IMR-90 (cell line): ENCODE measurements at regions not wholly inside any gene's neighbourhood (a gene's known extent, or its start where the extent isn't known, plus 50 kb on each side); places are given as distances from the start of the nearest gene placed in this dataset.

Experiments
- ATAC-seq: fragments of 200-7000 bp; cut with Tn5 transposase; 2 replicates; pipeline ENCODE4 v1.9.1; 2020; ENCODE audit warnings: low read depth, mild to moderate bottlenecking, moderate library complexity
- BruUV-seq: library from RNA; stranded (reverse); fragments of 400-500 nt; replicated peaks from 2 replicates; lab custom pipeline; 2021; lab: Mats Ljungman, UMichigan
- CTCF ChIA-PET: fragments of 300-600 bp; formaldehyde crosslinking; extraction: SDS; loops from one replicate; lab custom pipeline; 2021; ENCODE audit warnings: antibody characterized with exemption; lab: Yijun Ruan, JAX
- POLR2A ChIA-PET: fragments of 300-600 bp; sonication (Branson Sonifier 250); formaldehyde crosslinking; loops from one replicate; lab custom pipeline; 2022; ENCODE audit warnings: antibody characterized with exemption; ENCODE audit not compliant: unreplicated experiment; lab: Charles Lee
- DNase-seq: peaks from one replicate; pipeline ENCODE4 v3.0.0; 2013
- H2AFZ ChIP-seq: replicated peaks from 2 replicates; pipeline ENCODE3; 2013; ENCODE audit warnings: low read length, mild to moderate bottlenecking; ENCODE audit not compliant: poor library complexity
- H2AK5ac ChIP-seq: 2 replicates; pipeline ENCODE4 v1.6.1; 2013; ENCODE audit warnings: low read depth, low read length, inconsistent platforms
- H2AK9ac ChIP-seq: replicated peaks from 2 replicates; pipeline ENCODE3; 2013; ENCODE audit warnings: mild to moderate bottlenecking, low read depth, low read length, moderate library complexity; ENCODE audit not compliant: poor library complexity
- H2BK120ac ChIP-seq: 2 replicates; pipeline ENCODE4 v1.6.1; 2013; ENCODE audit warnings: low read depth, low read length, inconsistent platforms
- H2BK15ac ChIP-seq: 3 replicates; pipeline ENCODE4 v1.6.1; 2013; ENCODE audit warnings: low read depth, low read length, inconsistent platforms
- H2BK20ac ChIP-seq: 2 replicates; pipeline ENCODE4 v1.6.1; 2013; ENCODE audit warnings: low read depth, mild to moderate bottlenecking, inconsistent platforms, low read length, moderate library complexity
- H2BK5ac ChIP-seq: 2 replicates; pipeline ENCODE4 v1.6.1; 2013; ENCODE audit warnings: mild to moderate bottlenecking, low read depth, low read length, inconsistent platforms; ENCODE audit not compliant: poor library complexity, severe bottlenecking
- H3K14ac ChIP-seq: replicated peaks from 2 replicates; pipeline ENCODE4 v1.6.1; 2013; ENCODE audit warnings: low read depth, low read length, inconsistent platforms
- H3K18ac ChIP-seq: 2 replicates; pipeline ENCODE4 v1.6.1; 2013; ENCODE audit warnings: low read depth, low read length, control low read depth
- H3K23ac ChIP-seq: 2 replicates; pipeline ENCODE4 v1.6.1; 2013; ENCODE audit warnings: low read depth, low read length, inconsistent platforms
- H3K27ac ChIP-seq: 2 replicates; pipeline ENCODE4 v1.5.1; 2013; ENCODE audit warnings: mild to moderate bottlenecking, control low read depth, low read length; ENCODE audit not compliant: insufficient read depth
- H3K27me3 ChIP-seq: 2 replicates; pipeline ENCODE4 v1.6.1; 2013; ENCODE audit warnings: low read length; ENCODE audit not compliant: control insufficient read depth, insufficient read depth
- H3K36me3 ChIP-seq: 2 replicates; pipeline ENCODE4 v1.6.1; 2013; ENCODE audit warnings: low read length, mixed read lengths; ENCODE audit not compliant: control insufficient read depth, insufficient read depth
- H3K4ac ChIP-seq: 2 replicates; pipeline ENCODE4 v1.6.1; 2013; ENCODE audit warnings: low read depth, low read length, inconsistent platforms
- H3K4me1 ChIP-seq: 2 replicates; pipeline ENCODE4 v1.6.1; 2013; ENCODE audit warnings: low read length, mixed read lengths; ENCODE audit not compliant: control insufficient read depth, insufficient read depth
- H3K4me2 ChIP-seq: 2 replicates; pipeline ENCODE4 v1.6.1; 2013; ENCODE audit warnings: low read depth, mild to moderate bottlenecking, control low read depth, low read length, moderate library complexity
- H3K4me3 ChIP-seq: 2 replicates; pipeline ENCODE4 v1.5.1; 2013; ENCODE audit warnings: low read depth, mild to moderate bottlenecking, control low read depth, low read length, moderate library complexity; ENCODE audit not compliant: insufficient read depth
- H3K56ac ChIP-seq: 2 replicates; pipeline ENCODE4 v1.6.1; 2013; ENCODE audit warnings: low read length, inconsistent platforms; ENCODE audit not compliant: insufficient read depth; ENCODE audit errors: extremely low read depth
- H3K79me1 ChIP-seq, 2 experiments: 2 replicates each; pipeline ENCODE4 v1.6.1; 2013; ENCODE audit warnings: low read length in 2 of 2, inconsistent platforms in 1 of 2, low read depth in 1 of 2
- H3K9ac ChIP-seq: 2 replicates; pipeline ENCODE4 v1.6.1; 2013; ENCODE audit warnings: low read depth, low read length, control low read depth
- H3K9me1 ChIP-seq: 2 replicates; pipeline ENCODE4 v1.6.1; 2013; ENCODE audit warnings: low read length, inconsistent platforms; ENCODE audit not compliant: insufficient read depth
- H3K9me3 ChIP-seq: 2 replicates; pipeline ENCODE4 v1.6.1; 2013; ENCODE audit warnings: low read length; ENCODE audit not compliant: control insufficient read depth, insufficient read depth
- H4K20me1 ChIP-seq: 2 replicates; pipeline ENCODE4 v1.6.1; 2013; ENCODE audit warnings: low read length, inconsistent platforms; ENCODE audit not compliant: insufficient read depth
- H4K5ac ChIP-seq: 2 replicates; pipeline ENCODE4 v1.6.1; 2013; ENCODE audit warnings: mild to moderate bottlenecking, low read depth, low read length, control low read depth
- H4K8ac ChIP-seq, 2 experiments: 2 replicates each; pipeline ENCODE4 v1.6.1; 2013; ENCODE audit warnings: low read depth in 2 of 2, low read length in 2 of 2, control low read depth in 1 of 2, inconsistent platforms in 1 of 2
- H4K91ac ChIP-seq: 2 replicates; pipeline ENCODE4 v1.6.1; 2013; ENCODE audit warnings: low read depth, low read length, inconsistent platforms; ENCODE audit not compliant: insufficient read depth
- BHLHE40 ChIP-seq: fragments of 150-350 bp; IDR thresholded peaks from 2 replicates; pipeline ENCODE4 v1.6.1; 2016; ENCODE audit warnings: mild to moderate bottlenecking, low read depth, low read length
- CEBPB ChIP-seq: IDR thresholded peaks from 2 replicates; pipeline ENCODE4 v1.6.1; 2012; ENCODE audit warnings: low read depth, low read length, improper control_type of control experiment
- CHD1 ChIP-seq: IDR thresholded peaks from 2 replicates; pipeline ENCODE4 v1.6.1; 2012; ENCODE audit warnings: low read depth, low read length, improper control_type of control experiment
- CTCF ChIP-seq: conservative IDR thresholded peaks from 2 replicates; pipeline ENCODE4 v1.5.1; 2012; ENCODE audit warnings: mild to moderate bottlenecking, low read depth, low read length, improper control_type of control experiment
- MAFK ChIP-seq: IDR thresholded peaks from 2 replicates; pipeline ENCODE4 v1.6.1; 2012; ENCODE audit warnings: low read depth, low read length, improper control_type of control experiment
- MAZ ChIP-seq: IDR thresholded peaks from 2 replicates; pipeline ENCODE4 v1.6.1; 2012; ENCODE audit warnings: low read depth, mild to moderate bottlenecking, low read length, improper control_type of control experiment, moderate library complexity, borderline replicate concordance
- MXI1 ChIP-seq: IDR thresholded peaks from 2 replicates; pipeline ENCODE4 v1.6.1; 2012; ENCODE audit warnings: low read depth, mild to moderate bottlenecking, low read length, moderate library complexity, borderline replicate concordance
- POLR2A ChIP-seq: IDR thresholded peaks from 2 replicates; pipeline ENCODE4 v1.6.1; 2012; ENCODE audit warnings: mild to moderate bottlenecking, low read depth, low read length
- RAD21 ChIP-seq: IDR thresholded peaks from 2 replicates; pipeline ENCODE4 v1.6.1; 2012; ENCODE audit warnings: low read length, improper control_type of control experiment
- RCOR1 ChIP-seq: IDR thresholded peaks from 2 replicates; pipeline ENCODE4 v1.6.1; 2012; ENCODE audit warnings: mild to moderate bottlenecking, low read length, improper control_type of control experiment; ENCODE audit not compliant: insufficient replicate concordance
- RFX5 ChIP-seq: IDR thresholded peaks from 2 replicates; pipeline ENCODE4 v1.8.0; 2012; ENCODE audit warnings: low read depth, mild to moderate bottlenecking, low read length, moderate library complexity
- SMC3 ChIP-seq: fragments of 150-350 bp; IDR thresholded peaks from 2 replicates; pipeline ENCODE4 v1.6.1; 2016; ENCODE audit warnings: low read depth, mild to moderate bottlenecking, antibody characterized with exemption, low read length, moderate library complexity
- USF2 ChIP-seq: fragments of 150-350 bp; IDR thresholded peaks from 2 replicates; pipeline ENCODE4 v1.6.1; 2017; ENCODE audit warnings: mild to moderate bottlenecking, antibody characterized with exemption, low read length, low read depth
- dilution Hi-C: fragments of 300-500 bp; cut with HindIII; formaldehyde crosslinking; loops from one replicate; pipeline ENCODE4 v1.14.3; 2018; ENCODE audit warnings: low sequenced_read_pairs; ENCODE audit not compliant: unreplicated experiment
- in situ Hi-C: fragments of 300-500 bp; cut with MboI; formaldehyde crosslinking; loops from 3 replicates; pipeline ENCODE4 v1.14.3; 2019; ENCODE audit warnings: low sequenced_read_pairs, inconsistent platforms, mixed read lengths
- intact Hi-C: fragments of 100-400 bp; cut with micrococcal nuclease; formaldehyde crosslinking; loops from 2 replicates; pipeline ENCODE4 v1.10.0; 2022
- TF ChIP-seq, protein P1 (sequence below): fragments of 150-350 bp; IDR thresholded peaks from 2 replicates; pipeline ENCODE4 v1.6.1; 2016; ENCODE audit warnings: low read depth, mild to moderate bottlenecking, low read length, moderate library complexity, borderline replicate concordance

GRCh38 chr3:156760333-156760732, 65.8 kb upstream of the LEKR1 start:
- intact Hi-C loops = no loop called here
- H3K23ac ChIP-seq = no peak overlapping the region
- ChIA-PET POLR2A (no interaction called here), CTCF (interaction anchor here (1.2 to 2.8 kb wide), 2 partner anchors 9 to 18 kb away, joined by 3 to 10 read pairs; no protein-coding TSS in a partner anchor)
- H4K5ac ChIP-seq = no peak overlapping the region
- dilution Hi-C loops = no loop called here
- ATAC-seq = no peak
- H3K14ac ChIP-seq = no peak overlapping the region; the same call in 1 of the 2 replicates
- no peak overlapping the region for H3K4me3 ChIP-seq
- H3K36me3 ChIP-seq = no peaks in the 10 kb centered on the region
- no peak overlapping the region for H3K4me2 ChIP-seq
- no peak overlapping the region for H2AFZ ChIP-seq
- no peak overlapping the region for H2AK5ac ChIP-seq
- H3K9me1 ChIP-seq = peaks cover 7% of the 10 kb centered on the region; the same call in 1 of the 2 replicates
- H3K27ac ChIP-seq = no peak overlapping the region
- H3K27me3 ChIP-seq = no peaks in the 10 kb centered on the region
- H3K9ac ChIP-seq = no peak overlapping the region
- H3K4ac ChIP-seq = no peak overlapping the region
- no peak overlapping the region for H2AK9ac ChIP-seq
- H3K9me3 ChIP-seq = no peaks in the 10 kb centered on the region
- H3K79me1 ChIP-seq = no peaks in the 10 kb centered on the region
- 0 out of 2 replicates have a peak overlapping the region, but pooled peaks have one; percentile 11 for H3K18ac ChIP-seq
- no peaks in the 10 kb centered on the region for H4K20me1 ChIP-seq
- H2BK20ac ChIP-seq = no peak overlapping the region; the same call in 1 of the 2 replicates
- no peak overlapping the region for H3K56ac ChIP-seq
- in situ Hi-C loops = no loop called here
- peaks cover 6% of the 10 kb centered on the region for H3K4me1 ChIP-seq
- no peak overlapping the region for H2BK5ac ChIP-seq
- no peak overlapping the region for H4K91ac ChIP-seq
- H2BK120ac ChIP-seq = no peak overlapping the region; the same call in 1 of the 2 replicates
- DNase-seq = no peak
- H2BK15ac ChIP-seq = peak overlapping the region; percentile 70; the same call in 1 of the 3 replicates
- H4K8ac ChIP-seq = peak overlapping the region in 1 of 2 experiments; percentile 24; a peak in 1 of 4 replicates
- BruUV-seq = no TSS peak
- no peak for TF ChIP-seq BHLHE40
- TF ChIP-seq RAD21 = no peak
- TF ChIP-seq CTCF = no peak
- no peak for TF ChIP-seq CEBPB
- no peak for TF ChIP-seq MAFK
- TF ChIP-seq MXI1 = no peak
- TF ChIP-seq MAZ = no peak
- TF ChIP-seq, protein P1, sequence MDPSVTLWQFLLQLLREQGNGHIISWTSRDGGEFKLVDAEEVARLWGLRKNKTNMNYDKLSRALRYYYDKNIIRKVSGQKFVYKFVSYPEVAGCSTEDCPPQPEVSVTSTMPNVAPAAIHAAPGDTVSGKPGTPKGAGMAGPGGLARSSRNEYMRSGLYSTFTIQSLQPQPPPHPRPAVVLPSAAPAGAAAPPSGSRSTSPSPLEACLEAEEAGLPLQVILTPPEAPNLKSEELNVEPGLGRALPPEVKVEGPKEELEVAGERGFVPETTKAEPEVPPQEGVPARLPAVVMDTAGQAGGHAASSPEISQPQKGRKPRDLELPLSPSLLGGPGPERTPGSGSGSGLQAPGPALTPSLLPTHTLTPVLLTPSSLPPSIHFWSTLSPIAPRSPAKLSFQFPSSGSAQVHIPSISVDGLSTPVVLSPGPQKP = no peak
- no peak for TF ChIP-seq POLR2A
- no peak for TF ChIP-seq RFX5
- no peak for TF ChIP-seq RCOR1
- no peak for TF ChIP-seq CHD1
- TF ChIP-seq USF2 = no peak
- no peak for TF ChIP-seq SMC3
